Activated naive CD4-positive, alpha-beta T cell treated with anti-CD3 and anti-CD28 coated beads for 36 hours (primary cell): ENCODE measurements at regions not wholly inside any gene's neighbourhood (a gene's known extent, or its start where the extent isn't known, plus 50 kb on each side); places are given as distances from the start of the nearest gene placed in this dataset.

Source experiments
- CTCF ChIA-PET: fragments of 350-600 bp; sonication (Branson Sonifier 250); formaldehyde crosslinking; loops from one replicate; lab custom pipeline; 2021; ENCODE audit warnings: antibody characterized with exemption; lab: Charles Lee
- DNase-seq: peaks from one replicate; pipeline ENCODE4 v3.0.0-alpha.2; 2020
- H3K27ac Mint-ChIP-seq: one replicate; pipeline ENCODE4 v1.8.0; 2021; ENCODE audit warnings: mild to moderate bottlenecking, mixed read lengths
- H3K27me3 Mint-ChIP-seq: one replicate; pipeline ENCODE4 v1.8.0; 2021; ENCODE audit warnings: low read depth, mixed read lengths
- H3K36me3 Mint-ChIP-seq: one replicate; pipeline ENCODE4 v1.8.0; 2021; ENCODE audit warnings: low read depth, mixed read lengths
- H3K4me1 Mint-ChIP-seq: one replicate; pipeline ENCODE4 v1.8.0; 2021; ENCODE audit warnings: low read depth, mixed read lengths
- H3K4me3 Mint-ChIP-seq: one replicate; pipeline ENCODE4 v1.8.0; 2021; ENCODE audit warnings: mild to moderate bottlenecking, moderate library complexity, mixed read lengths
- H3K9me3 Mint-ChIP-seq: one replicate; pipeline ENCODE4 v1.8.0; 2021; ENCODE audit warnings: mixed read lengths
- intact Hi-C: fragments of 100-400 bp; cut with micrococcal nuclease; formaldehyde crosslinking; loops from one replicate; pipeline ENCODE4 v1.15.1; 2023

GRCh38 chr10:120741396-120741795, 109.8 kb upstream of the WDR11 start:
- CTCF ChIA-PET, result no interaction called here
- intact Hi-C loops, result no loop called here
- DNase-seq, result no peak
- Mint-ChIP-seq H3K27ac (no peak overlapping the region), H3K4me1 (no peaks in the 10 kb centered on the region), H3K27me3 (peaks cover 7% of the 10 kb centered on the region), H3K9me3 (no peaks in the 10 kb centered on the region), H3K4me3 (no peak overlapping the region), H3K36me3 (no peaks in the 10 kb centered on the region)

GRCh38 chr10:120742373-120742772, 108.8 kb upstream of the WDR11 start:
- H3K27me3 Mint-ChIP-seq, result peaks cover 8% of the 10 kb centered on the region
- intact Hi-C loops, result no loop called here
- no peaks in the 10 kb centered on the region for H3K4me1 Mint-ChIP-seq
- no peaks in the 10 kb centered on the region for H3K9me3 Mint-ChIP-seq
- DNase-seq, result no peak
- H3K4me3 Mint-ChIP-seq, result no peak overlapping the region
- CTCF ChIA-PET, result no interaction called here
- H3K36me3 Mint-ChIP-seq, result no peaks in the 10 kb centered on the region
- no peak overlapping the region for H3K27ac Mint-ChIP-seq

GRCh38 chr10:120744040-120744439, 107.1 kb upstream of the WDR11 start:
- no peaks in the 10 kb centered on the region for H3K4me1 Mint-ChIP-seq
- no peak overlapping the region for H3K27ac Mint-ChIP-seq
- CTCF ChIA-PET, result interaction anchor here (0.6 kb wide), 1 partner anchor 9 kb away, joined by 3 read pairs; no protein-coding TSS in a partner anchor
- intact Hi-C loops, result no loop called here
- H3K36me3 Mint-ChIP-seq, result no peaks in the 10 kb centered on the region
- H3K4me3 Mint-ChIP-seq, result no peak overlapping the region
- H3K9me3 Mint-ChIP-seq, result no peaks in the 10 kb centered on the region
- DNase-seq, result no peak
- H3K27me3 Mint-ChIP-seq, result peaks cover 8% of the 10 kb centered on the region

GRCh38 chr10:120746001-120746777, 105.0 kb upstream of the WDR11 start:
- H3K9me3 Mint-ChIP-seq, result peaks cover 1% of the 10 kb centered on the region
- DNase-seq, result no peak
- no peak overlapping the region for H3K4me3 Mint-ChIP-seq
- intact Hi-C loops, result no loop called here
- CTCF ChIA-PET, result interaction anchor here (0.5 to 2.3 kb wide), 2 partner anchors 10 to 412 kb away, joined by 3 to 6 read pairs; no protein-coding TSS in a partner anchor
- peaks cover 16% of the 10 kb centered on the region for H3K27me3 Mint-ChIP-seq
- no peak overlapping the region for H3K27ac Mint-ChIP-seq
- no peaks in the 10 kb centered on the region for H3K36me3 Mint-ChIP-seq
- H3K4me1 Mint-ChIP-seq, result no peaks in the 10 kb centered on the region

- Mint-ChIP-seq H3K36me3 (no peaks in the 10 kb centered on the region), H3K4me3 (no peak overlapping the region), H3K4me1 (no peaks in the 10 kb centered on the region), H3K27ac (no peak overlapping the region), H3K9me3 (peaks cover 1% of the 10 kb centered on the region), H3K27me3 (peaks cover 21% of the 10 kb centered on the region)
- no peak for DNase-seq
- intact Hi-C loops, result no loop called here
- CTCF ChIA-PET, result interaction anchor here (2.3 kb wide), 1 partner anchor 12 kb away, joined by 6 read pairs; no protein-coding TSS in a partner anchor
Observed at GRCh38 chr10:120748519-120748918, 102.6 kb upstream of the WDR11 start.

GRCh38 chr10:120749072-120749471, 102.1 kb upstream of the WDR11 start:
- peaks cover 1% of the 10 kb centered on the region for H3K9me3 Mint-ChIP-seq
- H3K4me3 Mint-ChIP-seq, result no peak overlapping the region
- H3K27ac Mint-ChIP-seq, result no peak overlapping the region
- peaks cover 16% of the 10 kb centered on the region for H3K27me3 Mint-ChIP-seq
- intact Hi-C loops, result no loop called here
- no peak for DNase-seq
- CTCF ChIA-PET, result interaction anchor here (1.3 kb wide), 1 partner anchor 13 kb away, joined by 4 read pairs; no protein-coding TSS in a partner anchor
- no peaks in the 10 kb centered on the region for H3K4me1 Mint-ChIP-seq
- no peaks in the 10 kb centered on the region for H3K36me3 Mint-ChIP-seq

GRCh38 chr10:120749856-120750566, 101.2 kb upstream of the WDR11 start:
- no peak overlapping the region for H3K4me3 Mint-ChIP-seq
- H3K27me3 Mint-ChIP-seq, result peaks cover 18% of the 10 kb centered on the region
- CTCF ChIA-PET, result interaction anchor here (0.6 to 1.3 kb wide), 2 partner anchors 14 to 35 kb away, joined by 3 to 4 read pairs; no protein-coding TSS in a partner anchor
- no peaks in the 10 kb centered on the region for H3K4me1 Mint-ChIP-seq
- intact Hi-C loops, result no loop called here
- peaks cover 1% of the 10 kb centered on the region for H3K9me3 Mint-ChIP-seq
- H3K27ac Mint-ChIP-seq, result no peak overlapping the region
- H3K36me3 Mint-ChIP-seq, result no peaks in the 10 kb centered on the region
- no peak for DNase-seq

- H3K4me1 Mint-ChIP-seq, result no peaks in the 10 kb centered on the region
- DNase-seq, result no peak
- no peaks in the 10 kb centered on the region for H3K9me3 Mint-ChIP-seq
- no peaks in the 10 kb centered on the region for H3K36me3 Mint-ChIP-seq
- H3K27me3 Mint-ChIP-seq, result peaks cover 18% of the 10 kb centered on the region
- no peak overlapping the region for H3K4me3 Mint-ChIP-seq
- H3K27ac Mint-ChIP-seq, result no peak overlapping the region
- CTCF ChIA-PET, result no interaction called here
- intact Hi-C loops, result no loop called here
Observed at GRCh38 chr10:120755771-120756170, 95.4 kb upstream of the WDR11 start.

GRCh38 chr10:120760253-120760652, 90.9 kb upstream of the WDR11 start:
- CTCF ChIA-PET, result no interaction called here
- intact Hi-C loops, result no loop called here
- Mint-ChIP-seq H3K27me3 (peaks cover 11% of the 10 kb centered on the region), H3K4me3 (no peak overlapping the region), H3K4me1 (no peaks in the 10 kb centered on the region), H3K36me3 (no peaks in the 10 kb centered on the region), H3K9me3 (no peaks in the 10 kb centered on the region), H3K27ac (no peak overlapping the region)
- no peak for DNase-seq

GRCh38 chr10:120761951-120762350, 89.2 kb upstream of the WDR11 start:
- Mint-ChIP-seq H3K27me3 (peaks cover 8% of the 10 kb centered on the region), H3K27ac (no peak overlapping the region), H3K4me3 (no peak overlapping the region), H3K36me3 (no peaks in the 10 kb centered on the region), H3K9me3 (no peaks in the 10 kb centered on the region), H3K4me1 (no peaks in the 10 kb centered on the region)
- CTCF ChIA-PET, result no interaction called here
- intact Hi-C loops, result no loop called here
- DNase-seq, result no peak

GRCh38 chr10:120765226-120765803, 85.8 kb upstream of the WDR11 start:
- H3K36me3 Mint-ChIP-seq, result no peaks in the 10 kb centered on the region

GRCh38 chr10:120768227-120768626, 82.9 kb upstream of the WDR11 start:
- intact Hi-C loops, result no loop called here
- Mint-ChIP-seq H3K9me3 (no peaks in the 10 kb centered on the region), H3K36me3 (no peaks in the 10 kb centered on the region), H3K4me1 (no peaks in the 10 kb centered on the region), H3K4me3 (no peak overlapping the region), H3K27me3 (peaks cover 2% of the 10 kb centered on the region), H3K27ac (no peak overlapping the region)
- DNase-seq, result no peak
- CTCF ChIA-PET, result no interaction called here

More at GRCh38 chr10:120765226-120765803, 85.8 kb upstream of the WDR11 start:
- no peak for DNase-seq
- intact Hi-C loops, result no loop called here
- Mint-ChIP-seq H3K9me3 (no peaks in the 10 kb centered on the region), H3K27me3 (no peaks in the 10 kb centered on the region), H3K27ac (no peak overlapping the region), H3K4me1 (no peaks in the 10 kb centered on the region), H3K4me3 (no peak overlapping the region)
- CTCF ChIA-PET, result no interaction called here
